Hippocampal formation (tissue), 2 donors: ENCODE measurements at regions not wholly inside any gene's neighbourhood (a gene's known extent, or its start where the extent isn't known, plus 50 kb on each side); places are given as distances from the start of the nearest gene placed in this dataset.

Source experiments
- DNase-seq, 2 donors: peaks; one replicate each; lab custom pipeline; 2025; lab: John Stamatoyannopoulos, UW

DNA sequence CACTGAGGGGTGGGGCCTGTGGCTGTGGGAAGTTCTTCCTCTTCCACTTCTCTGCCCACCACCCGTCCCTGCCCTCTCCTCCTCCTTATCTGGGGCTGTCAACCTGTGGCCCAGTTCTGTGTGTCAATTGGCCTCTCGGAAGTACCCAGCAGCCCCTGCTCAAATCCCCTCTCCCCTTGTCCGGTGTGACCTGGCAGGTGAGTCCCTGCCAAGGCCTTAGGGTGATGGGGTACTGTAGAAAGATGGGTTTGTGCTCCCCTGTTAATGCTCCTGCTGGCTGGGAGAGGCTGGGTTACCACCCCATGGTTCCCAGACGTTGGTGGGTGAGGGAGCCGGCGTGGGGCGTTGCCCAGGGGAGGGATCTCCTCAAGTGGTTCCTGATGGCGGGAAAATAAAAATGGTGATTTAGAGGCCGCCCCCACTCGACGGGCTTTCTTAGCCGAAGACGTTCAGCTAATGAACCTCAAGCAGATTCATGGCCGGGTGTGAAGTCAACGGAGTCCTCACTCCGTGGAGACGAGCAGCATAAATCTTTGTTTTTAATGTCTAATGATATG is 141.2 kb downstream of the URI1 start:
- DNase-seq, result no peak

DNA sequence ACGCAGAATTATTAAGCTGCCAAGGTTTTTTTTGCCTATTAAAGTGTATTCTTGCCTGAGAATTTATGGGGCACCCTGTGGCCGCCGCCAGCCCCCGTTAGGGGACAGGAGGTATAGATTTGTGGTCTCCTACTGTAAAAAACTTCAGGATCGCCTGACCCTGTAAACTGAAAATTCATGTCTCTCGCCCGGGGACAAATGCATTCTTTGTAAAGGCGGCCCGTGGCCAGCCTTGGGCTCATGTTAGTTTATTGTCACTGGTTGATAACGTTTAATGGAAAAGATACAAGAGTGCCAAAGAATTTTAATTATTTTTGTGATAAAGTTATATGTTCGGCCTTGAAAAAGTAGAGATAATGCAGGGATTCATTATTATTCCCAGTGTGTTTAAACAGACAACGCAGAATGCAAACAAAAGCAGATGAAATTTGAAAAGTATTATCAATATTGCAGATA is 141.7 kb downstream of the URI1 start:
- no peak for DNase-seq

DNA sequence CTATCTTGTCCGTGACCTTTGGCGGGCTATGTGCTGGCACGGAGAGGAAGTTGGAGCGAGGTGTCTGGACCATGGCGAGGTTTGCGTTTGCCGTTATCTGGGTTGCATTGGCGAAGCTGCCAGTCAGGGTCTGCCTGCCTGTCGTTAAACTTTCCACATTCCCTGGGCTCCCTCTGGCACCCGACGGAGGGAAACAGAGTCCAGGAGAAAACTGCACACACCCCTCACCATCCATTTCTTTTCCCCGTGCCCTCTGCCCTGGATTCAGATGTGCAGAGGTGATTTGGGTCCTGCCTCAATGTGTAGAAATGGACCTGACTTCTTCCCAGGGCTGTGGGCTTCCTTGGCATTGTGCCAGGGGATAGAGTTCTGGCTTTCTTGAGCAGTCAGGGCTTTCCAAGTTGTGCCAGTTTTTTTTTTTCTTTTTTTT is 142.4 kb downstream of the URI1 start:
- no peak for DNase-seq

DNA sequence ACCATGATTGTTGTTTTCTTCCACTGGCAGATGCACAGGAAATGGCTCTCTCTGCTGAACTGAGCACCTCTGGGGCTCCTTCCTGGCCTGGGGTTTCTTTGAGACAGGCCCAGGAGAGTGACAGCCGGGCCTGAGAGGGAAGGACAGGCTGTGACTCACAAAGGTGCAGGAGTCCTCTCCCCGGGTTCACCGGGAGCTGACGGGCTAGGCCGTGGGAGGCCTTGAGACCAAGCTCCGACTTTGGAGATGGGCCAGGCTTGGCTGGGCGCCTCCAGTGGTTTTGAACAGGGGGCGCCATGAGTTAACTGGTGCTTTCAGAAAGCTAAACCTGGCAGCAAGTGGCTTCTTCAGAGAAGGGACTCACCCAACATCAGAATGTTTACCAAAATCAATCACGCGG is 143.4 kb downstream of the URI1 start:
- DNase-seq, result no peak

DNA sequence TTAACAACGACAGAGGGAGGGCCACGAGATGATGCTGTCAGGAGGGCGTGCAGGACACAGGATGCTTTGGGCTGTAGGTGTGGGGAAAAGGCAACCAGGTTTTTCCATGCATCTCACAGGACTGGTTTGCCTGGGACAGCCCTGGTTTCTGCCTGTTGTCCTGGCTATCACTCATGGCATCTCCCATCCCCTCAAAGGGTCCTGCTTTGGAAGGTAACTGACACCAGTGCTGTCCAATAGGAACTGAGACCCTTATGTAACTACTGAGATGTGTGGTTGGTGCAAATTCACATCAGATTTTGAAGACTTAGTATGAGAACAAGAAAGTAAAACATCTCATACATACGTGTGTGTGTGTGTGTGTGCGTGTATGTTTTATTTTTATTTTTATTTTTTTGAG is 144.2 kb downstream of the URI1 start:
- DNase-seq, result no peak

DNA sequence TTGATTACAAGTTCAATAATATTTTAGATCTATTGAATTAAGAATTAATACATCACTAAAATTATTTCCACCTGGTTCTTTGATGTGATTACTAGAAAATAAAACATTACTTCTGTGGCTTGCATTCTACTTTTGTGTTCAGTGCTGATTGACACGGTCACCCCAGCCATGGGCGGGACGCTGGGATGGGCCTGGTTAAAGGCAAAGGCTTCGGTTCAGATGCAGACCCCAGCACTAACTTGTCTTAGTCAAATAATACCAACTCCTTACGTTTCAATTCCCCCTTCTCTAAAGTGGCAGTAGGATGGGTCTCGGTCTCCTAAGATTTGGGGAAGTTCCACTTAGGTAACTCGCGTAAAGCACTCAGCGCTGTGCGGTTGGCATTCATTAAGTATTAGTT is 144.9 kb downstream of the URI1 start:
- no peak for DNase-seq

DNA sequence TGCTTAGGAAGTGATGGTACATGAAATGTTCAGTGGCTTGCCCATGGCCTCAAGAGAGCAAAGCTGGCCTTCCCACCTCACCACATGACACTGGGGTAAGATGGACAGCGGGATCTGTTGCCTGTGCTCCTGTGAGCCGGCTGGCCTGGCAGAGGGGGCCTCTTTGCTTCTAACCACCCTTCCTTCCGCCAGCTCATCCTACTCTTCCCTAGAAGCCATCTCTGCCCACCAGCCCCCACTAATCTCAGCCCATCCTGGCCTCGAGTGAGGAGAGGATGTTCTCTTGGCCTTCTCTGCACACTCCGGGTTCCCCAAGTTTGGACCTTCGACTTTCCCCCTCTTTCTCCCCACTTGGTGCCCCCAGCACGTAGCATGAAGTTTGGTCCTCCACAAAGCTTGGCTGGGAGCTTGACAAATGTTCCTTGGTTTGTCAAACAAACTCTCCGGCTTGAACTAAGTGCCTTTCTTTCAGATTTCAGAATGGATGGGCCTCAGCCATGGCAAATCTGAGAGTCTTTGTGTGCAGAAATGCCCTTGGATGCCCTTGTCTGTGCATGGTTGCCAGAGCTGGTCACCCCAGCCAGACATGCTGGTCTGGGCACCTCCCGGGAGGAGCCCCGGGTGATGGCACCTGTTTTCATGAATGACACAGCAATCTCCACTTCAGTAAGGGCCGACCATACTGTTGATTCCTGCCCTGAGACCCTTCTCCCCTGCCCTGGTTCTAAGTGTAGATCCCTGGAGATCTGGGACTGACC is 145.5 kb downstream of the URI1 start:
- no peak for DNase-seq

DNA sequence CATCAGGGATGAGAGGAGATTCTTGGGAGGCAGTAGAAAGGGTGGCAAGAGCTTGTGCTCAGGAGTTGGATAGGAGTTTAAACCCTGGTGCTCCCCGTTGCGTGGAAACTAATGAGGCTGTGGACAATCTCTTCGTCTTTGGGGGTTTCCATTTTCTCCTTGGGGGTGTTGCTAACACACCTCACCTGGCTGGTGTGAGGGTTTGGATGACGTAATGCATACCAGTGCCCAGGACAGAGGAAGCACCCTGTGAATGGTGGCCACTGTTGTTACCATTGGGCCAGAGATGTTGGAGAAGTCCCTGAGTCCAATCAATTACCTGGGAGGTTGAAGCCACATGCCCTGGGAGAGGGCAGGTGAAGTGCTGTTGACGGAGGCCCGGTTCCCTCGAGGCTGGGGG is 146.5 kb downstream of the URI1 start:
- DNase-seq, result no peak

DNA sequence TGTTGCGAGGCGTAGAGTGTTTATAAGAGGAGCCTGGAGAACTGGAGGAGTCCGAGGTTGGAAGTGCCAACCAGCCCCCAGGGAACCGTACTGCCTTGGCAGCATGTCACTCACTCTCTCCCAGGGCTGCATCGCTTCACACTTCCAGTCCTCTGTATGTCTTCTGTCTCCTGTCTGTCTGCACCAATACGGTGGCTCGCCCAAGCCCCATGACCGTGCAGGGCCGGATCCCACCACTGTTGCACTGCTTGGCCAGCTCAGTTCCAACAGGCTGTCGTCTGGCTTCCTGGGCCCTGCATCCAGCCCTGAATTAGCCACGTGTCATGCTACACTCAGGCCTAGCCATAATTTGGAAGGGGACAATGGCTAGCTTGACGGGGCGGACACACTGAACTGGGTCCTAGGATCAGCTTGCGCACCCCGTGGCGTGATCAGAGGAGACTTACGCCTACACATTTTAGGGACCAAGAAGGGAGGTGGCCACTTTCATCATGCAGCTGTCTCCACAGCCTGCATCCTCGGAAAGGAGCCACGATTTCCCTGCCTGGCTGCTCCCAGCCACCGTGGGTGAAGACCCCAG is 147.1 kb downstream of the URI1 start:
- DNase-seq, result no peak

DNA sequence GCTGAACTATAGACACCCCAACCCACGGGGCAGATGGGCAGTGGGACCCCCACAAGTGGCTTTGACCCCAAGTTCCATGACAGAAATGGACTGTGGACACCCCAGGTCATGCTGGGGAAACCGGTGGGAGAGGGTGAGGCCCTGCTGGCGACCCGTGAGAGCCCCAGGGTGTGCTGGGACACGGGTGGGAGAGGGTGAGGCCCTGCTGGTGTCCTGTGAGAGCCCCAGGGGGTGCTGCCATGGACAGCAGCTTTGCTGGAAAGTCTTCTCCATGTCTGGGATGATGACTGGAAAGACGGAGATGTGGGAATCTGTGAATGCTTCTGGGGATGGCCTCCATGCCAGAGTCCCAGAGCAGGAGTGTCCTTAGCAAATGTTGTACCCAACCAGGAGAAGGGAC is 148.4 kb downstream of the URI1 start:
- DNase-seq, result no peak

DNA sequence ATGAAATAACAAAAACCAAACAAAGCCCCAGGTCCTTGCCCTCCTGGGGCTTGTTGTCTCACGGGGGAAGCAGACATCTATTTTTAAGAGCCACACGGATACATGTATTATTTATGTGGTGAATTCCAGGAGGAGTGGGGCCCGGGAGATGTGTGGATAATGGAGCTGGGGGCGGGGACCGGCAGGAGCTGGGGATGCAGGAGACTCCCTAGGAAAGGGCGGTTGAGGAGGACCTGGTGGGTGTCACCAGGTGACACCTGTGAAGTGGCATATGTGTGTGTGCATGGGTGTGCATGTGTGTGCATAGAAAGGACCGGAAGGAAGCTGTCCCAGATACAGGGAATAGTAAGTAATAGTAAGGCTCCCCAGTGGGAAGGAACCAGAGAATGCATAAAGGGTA is 148.9 kb downstream of the URI1 start:
- no peak for DNase-seq

DNA sequence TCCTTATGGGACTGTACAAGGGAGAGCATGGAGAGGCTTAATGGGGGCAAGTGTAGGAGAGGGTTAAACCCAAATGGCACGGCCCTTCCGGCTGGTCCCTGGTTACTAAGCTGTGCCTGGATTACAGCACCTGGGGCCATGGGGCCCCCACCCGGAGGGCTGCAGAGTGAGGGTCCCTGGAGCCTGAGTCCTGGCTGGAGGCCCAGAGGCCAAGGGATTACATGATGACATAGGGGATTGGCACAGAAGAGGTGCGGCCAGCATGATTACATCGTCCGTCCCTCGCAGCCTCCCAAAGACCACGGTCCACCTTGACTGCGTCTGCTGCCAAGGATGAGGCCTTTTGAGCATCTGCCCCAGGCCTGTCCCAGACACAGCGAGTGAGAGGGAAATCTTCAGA is 149.4 kb downstream of the URI1 start:
- no peak for DNase-seq

DNA sequence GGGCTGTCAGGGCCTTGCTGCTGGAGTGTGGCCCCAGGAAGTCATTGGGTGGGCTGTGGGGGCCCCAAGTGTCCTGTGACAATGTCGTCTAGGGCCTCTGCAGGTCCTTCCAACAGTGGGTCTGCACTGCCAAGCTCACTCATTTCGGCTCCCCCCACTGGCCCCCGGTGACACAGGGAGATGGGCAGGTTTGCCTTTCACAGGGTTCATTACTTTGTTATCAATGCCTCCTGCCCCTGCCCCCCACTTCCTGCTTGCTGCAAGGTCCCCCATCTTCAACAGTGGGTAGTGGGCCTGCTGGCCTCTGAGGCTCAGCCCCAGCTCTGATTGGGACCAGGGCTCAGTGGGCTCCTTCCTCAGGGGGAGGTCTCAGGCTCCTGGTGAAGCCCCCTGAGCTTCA is 149.8 kb downstream of the URI1 start:
- DNase-seq, result no peak

DNA sequence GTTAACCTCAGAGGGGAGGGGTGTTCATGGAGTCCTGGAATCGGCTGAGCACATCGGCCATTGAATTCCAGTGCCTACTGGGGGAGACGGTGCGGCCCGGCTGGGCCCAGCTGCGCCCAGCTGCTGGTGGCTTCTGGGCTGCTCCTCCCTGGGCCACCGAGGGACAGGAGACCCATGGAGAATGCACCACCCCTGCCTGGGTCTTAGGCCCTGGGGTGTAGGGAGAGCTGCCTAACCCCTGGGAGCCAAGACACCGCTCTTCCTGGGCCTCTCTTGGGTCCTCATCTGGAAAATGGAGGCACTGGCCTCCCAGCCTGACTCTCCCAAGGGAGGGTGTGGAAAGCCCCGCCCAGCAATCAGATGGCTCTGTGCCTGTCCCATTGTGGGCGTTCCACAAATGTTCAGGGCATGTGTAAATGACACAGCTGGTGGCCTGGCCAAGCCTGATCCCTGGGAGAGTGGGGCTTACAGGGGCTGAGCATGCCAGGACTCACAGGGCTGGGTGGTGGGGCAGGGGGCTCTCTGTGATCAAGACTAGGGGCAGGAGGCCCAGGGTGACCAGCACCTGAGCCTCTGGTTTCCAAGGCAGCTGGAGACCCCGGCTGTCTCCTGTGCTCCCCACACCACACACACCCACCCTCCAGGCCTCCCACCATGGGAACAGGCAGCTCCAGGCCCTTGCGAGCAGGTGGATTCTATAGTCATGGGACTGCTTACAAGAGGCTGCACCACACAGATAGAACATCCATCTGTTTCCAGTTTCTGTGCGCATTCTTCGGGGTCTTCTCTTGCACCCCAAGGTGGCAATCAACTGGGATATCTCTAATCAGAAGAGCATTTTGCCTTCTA is 150.9 kb downstream of the URI1 start:
- DNase-seq, result no peak

DNA sequence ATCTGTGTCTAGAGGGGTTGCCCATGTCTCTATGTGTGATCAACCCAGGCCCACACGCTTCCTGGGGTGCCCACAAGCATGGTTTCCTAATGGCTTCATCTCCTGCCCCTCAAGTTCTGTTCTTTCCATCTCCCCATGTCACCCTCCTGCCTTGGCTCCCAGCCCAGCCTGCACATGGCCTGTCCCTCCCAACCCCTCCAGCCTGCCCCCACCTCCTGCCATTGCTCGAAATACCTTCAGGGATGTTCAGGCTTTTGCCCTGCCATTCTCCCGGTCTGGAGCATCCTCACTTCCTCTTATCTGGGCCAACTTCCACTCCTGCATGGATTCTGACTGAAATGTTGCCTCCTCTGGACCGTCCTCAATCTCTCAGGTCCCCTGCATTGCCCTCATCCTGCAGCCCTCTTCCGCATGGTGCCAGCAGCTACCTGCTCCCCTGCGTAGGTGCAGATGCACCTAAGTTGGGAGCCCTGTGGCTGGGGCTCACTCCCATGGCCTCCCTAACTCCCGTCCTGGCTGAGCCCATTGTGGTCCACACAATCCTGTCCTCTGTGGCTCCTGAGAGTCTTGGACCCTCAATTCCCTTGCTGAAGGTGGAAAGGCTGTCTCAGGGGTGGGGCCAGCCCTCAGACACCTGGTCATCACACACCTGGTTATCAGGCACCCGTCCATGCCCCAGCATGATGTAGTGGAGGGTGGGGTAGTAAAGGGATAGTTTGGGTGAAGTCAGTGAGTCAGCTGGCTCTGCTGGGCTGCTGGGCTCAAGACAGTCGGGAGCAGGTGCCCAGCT is 152.1 kb downstream of the URI1 start:
- no peak for DNase-seq

DNA sequence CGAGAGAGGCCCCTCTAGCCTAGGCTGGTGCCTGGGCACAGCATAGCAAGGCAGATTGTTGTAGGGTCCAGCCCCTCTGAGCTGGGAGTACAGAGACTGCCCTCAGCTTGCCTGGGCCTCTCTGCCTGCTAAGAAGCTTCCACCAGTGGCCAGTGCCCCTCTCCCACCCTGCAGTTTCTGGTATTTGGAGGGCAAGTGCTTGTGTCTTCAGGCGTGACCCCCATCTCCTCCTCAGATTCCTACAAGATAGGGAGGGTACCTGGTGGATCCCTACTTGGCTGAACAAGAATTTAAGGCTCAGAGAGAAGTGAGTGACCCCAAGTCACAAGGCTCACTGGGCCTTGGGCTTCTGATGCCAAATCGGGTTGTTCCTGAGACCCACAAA is 152.7 kb downstream of the URI1 start:
- no peak for DNase-seq

DNA sequence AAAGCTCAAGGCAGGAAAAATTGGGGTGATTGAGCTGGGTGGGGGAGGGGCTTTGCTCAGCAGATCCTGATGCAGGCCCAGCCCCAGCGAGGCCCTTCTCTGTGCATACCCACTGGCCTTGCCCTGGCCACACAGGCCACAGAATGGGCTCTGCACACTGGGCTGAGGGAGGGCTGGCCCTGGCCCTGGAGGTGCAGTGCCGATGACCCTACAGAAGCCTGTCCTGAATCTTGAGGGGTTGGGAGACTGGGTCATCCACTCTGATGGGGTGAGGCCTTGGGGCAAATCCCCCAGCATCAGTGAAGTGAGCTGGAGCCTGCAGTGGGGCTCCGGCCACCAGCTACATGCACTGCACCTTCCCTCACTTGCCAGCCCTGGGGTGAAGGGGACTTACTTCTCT is 153.1 kb downstream of the URI1 start:
- DNase-seq, result no peak

DNA sequence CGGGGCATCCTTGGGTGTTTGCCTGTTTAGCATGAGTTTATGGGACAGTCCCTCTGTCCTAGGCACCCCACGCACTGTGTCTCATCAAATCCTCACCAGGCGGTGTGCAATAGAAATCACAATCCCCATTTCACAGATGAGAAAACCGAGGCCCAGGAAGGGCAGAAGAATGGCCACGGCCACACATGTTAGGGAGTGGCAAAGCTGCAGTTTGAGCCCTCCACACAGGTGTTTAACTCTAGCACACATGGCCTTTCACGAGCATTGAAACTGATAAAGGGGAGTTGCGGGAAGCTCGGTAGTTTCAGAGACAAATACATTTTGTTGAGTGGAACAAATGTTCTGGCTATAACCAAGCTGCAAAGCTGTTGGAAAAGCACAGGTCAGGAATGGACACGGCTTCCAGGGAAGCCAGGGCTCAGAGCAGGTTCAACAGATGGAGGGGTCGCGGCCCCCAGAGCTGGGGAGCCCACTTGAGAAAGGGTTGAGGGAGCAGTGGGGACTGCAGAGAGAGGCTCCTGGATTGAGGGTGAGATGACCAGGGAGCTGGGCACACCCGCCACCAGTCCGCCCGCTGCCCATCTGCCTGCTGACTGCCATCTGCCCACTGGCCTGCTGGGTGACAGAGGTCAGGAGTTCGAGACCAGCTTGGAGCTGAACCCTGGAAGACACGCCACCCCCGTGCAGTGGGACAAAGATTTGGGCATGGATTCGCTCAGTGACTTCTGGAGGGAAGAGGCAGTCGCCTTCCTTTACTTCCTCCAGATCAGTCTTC is 154.7 kb downstream of the URI1 start:
- no peak for DNase-seq

DNA sequence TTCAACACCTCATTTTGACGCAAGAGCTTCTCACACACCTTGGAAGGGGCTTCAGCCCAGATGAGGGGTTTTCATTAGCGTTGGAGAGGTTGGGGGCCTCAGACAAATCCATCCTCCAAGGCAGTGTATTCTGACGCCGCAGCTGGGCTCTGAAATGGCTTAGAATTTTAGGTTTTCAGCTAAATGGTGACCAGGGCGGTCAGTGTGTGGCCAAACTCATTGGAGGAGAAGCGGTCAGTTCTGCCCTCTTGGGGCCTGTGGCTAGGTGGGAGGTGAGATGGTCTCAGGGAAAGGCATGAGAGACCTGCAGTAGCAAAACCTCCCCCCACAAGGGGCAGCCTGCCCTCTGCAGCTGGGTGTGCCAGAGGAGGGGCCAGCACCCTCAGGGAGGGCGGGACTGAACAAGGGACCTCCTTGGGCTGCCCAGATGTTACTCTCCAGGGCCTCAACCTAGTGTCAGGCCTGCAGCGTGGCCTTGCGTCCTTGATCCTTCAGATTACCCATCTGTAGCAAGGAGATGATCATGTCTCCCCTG is 155.8 kb downstream of the URI1 start:
- no peak for DNase-seq

DNA sequence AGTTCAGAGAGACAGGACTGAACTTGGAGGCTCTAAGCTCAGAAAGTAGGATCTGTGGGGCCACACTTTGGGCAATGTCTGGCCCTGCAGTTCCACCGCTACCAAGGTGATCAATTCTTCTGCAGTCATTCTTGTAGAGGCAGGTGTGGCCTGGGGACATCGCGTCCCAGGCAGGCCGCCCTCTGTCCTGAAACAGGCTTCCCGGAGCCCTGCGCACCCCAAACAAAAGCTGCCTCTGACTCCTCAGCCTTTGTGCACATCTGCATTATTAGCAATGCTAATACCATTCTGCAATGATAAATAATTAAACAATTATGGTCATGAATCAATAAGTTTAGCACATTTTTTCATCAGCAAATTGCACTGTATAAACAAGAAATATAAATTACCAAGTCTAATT is 160.2 kb downstream of the URI1 start:
- DNase-seq, result no peak

DNA sequence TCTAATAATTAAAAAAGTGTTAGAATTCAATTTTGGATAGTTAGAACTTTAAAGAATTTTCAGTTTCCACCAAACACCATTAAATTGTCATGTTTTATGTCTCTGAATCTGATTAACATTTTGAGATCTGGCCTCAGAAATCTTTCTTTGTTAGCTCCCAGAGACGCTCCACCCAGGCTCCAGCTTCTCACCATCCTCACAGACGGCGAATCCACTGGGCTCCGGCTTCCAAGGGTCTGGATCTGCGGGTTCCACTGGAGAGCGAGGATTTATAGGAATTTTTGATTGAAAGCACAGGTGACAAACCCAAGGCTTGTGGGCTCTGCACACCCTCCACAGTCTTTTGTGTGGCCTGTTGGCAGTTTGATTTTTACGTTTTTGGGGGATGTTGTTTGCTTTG is 160.6 kb downstream of the URI1 start:
- no peak for DNase-seq
